Loucy (cell line): ENCODE measurements at regions not wholly inside any gene's neighbourhood (a gene's known extent, or its start where the extent isn't known, plus 50 kb on each side); places are given as distances from the start of the nearest gene placed in this dataset.
"Not testable (repeated sequence)": the region's sequence is repeated elsewhere in the genome, so short reads cannot be mapped to it uniquely, and the experiment has no call there.

Source experiments
- CTCF ChIP-seq: fragments of 200-600 bp; sonication (generic); conservative IDR thresholded peaks from 2 replicates; pipeline ENCODE4 v1.5.1; 2014; ENCODE audit warnings: mild to moderate bottlenecking, antibody characterized with exemption, low read length
- EZH2phosphoT487 ChIP-seq: fragments of 200-600 bp; IDR thresholded peaks from 2 replicates; pipeline ENCODE4 v1.6.1; 2018; ENCODE audit warnings: antibody characterized with exemption, mild to moderate bottlenecking, moderate library complexity, borderline replicate concordance

- TF ChIP-seq CTCF, EZH2phosphoT487: not testable (repeated sequence)
Observed at GRCh38 chr15:22161398-22161797, 81.1 kb downstream of the OR4M2 start.
